ENCODE measurements at regions not wholly inside any gene's neighbourhood (a gene's known extent, or its start where the extent isn't known, plus 50 kb on each side); places are given as distances from the start of the nearest gene placed in this dataset.
"Not testable (repeated sequence)": the region's sequence is repeated elsewhere in the genome, so short reads cannot be mapped to it uniquely, and the experiment has no call there.

DNA sequence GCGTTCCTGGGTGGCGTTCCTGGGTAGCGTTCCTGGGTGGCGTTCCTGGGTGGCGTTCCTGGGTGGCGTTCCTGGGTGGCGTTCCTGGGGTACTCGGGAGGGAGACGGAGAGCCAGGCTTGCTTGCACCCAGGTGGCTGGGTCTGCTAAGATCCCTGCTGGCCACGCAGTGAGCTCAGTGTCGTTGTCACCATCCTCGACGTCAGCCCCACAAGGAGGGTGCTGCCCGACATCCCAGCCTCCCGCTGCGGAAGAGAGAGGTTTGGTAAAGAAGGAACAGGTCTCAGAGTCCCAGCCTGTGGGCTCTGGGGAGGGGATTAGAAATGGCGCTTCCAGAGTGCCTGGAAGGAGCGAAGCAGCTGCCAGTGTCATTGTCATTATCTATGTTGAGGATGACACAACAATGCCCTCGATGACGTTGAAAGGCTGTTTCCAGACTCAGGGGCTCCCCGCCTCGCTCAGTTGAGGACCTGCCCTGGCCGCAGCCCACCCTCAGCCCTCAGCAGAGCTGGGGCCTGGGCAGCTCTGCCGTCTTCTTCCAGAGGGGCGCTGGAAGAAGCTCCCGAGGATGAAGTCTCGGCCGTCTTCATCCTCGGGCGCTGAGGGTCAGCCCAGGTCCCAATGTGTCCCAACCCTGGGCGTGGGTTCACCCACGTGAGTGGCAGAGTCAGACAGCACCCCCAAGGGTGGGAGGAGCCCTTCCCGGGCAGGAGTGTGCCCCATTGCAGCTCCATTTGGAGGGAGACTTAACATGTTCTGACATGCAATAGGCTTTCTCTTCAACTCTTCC is 328.8 kb downstream of the ADGRD1 start:
- TF ChIP-seq JUND (IDR thresholded peaks at IDR 0.05; ENCODE audit: low read depth), result no peak
- in situ Hi-C loops (cut with HindIII; ENCODE audit: low pct_unique_long_range_greater_than_20kb, low sequenced_read_pairs), result no loop called here
- no peak for DNase-seq (ENCODE audit: low read depth in 1 of 2, low spot score in 1 of 2)

DNA sequence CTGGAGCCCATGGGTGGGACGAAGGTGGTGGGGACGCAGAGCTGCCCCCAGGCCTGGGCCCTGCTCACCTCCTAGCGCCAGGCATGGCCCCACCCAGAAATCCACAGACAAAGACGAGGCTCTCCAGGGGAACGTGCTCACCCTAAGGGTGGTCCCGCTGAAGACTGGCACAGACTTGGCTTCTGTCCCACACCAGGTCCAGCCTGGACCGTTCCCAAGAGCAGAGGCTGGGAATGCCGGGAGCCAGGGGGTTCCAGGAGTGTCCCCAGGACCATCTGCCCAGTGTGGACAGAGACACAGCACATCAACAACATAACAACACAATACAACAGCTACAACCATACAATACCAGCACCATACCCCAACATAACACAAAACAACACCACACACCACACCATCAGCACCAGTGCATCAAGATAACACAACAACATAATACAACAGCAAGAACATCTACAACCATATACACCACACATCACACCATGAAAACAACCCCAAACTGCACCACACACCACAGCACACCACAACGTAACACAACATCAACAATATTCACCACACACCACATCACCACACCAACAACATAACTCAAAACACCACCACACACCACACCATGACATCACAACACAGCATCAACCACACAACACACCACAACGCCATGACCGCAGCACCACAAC is 329.6 kb downstream of the ADGRD1 start:
- in situ Hi-C loops (cut with HindIII; ENCODE audit: low pct_unique_long_range_greater_than_20kb, low sequenced_read_pairs), result no loop called here
- DNase-seq (ENCODE audit: low read depth in 1 of 2, low spot score in 1 of 2), result no peak

DNA sequence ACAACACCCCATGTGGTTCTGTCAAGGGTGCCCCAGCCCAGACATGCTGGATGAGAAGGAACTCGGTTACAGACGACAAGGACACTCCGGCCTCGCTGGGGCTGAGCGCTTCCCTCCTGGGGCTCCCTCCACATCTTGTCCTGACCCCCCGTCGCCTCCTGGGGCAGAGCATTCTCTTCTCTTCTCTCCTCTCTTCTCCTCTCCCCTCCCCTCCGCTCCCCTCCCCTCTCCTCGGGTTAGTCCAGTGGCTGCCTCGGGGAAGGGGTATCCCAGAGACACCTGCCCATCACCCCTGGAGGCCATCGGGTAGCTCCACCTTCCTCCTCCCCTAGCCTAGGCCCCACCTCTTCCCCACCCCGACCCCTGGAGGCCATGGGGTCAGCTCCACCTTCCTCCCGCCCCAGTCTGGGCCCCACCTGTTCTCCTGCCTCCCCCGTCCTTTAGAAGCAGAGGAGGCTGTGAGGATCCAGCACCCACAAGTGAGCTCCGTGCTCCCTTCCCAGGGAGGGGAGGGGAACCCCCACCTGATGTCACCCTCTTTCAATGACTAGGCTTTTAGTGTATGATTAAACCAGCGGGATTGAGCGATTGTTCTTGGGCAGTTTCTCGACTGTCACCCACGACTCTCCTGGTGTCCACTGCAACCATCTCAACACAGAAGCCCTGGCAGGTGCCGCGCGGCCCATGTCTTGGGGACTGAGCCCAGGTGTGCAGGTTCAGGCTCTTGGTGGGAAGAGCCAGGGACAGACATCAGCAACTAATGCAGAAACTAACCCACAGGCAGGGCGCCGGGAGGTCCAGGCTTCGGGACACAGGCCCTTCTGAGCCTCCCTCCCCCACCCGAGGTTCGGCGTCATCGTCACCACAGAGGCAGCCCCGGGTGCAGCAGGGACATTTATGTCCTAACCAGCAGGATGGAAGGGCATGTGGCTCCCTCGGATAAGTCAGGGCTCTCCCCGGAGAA is 330.4 kb downstream of the ADGRD1 start:
- DNase-seq (ENCODE audit: low read depth in 1 of 2, low spot score in 1 of 2); in situ Hi-C loops (cut with HindIII; ENCODE audit: low pct_unique_long_range_greater_than_20kb, low sequenced_read_pairs): not testable (repeated sequence)

More for the DNA sequence above, 329.6 kb downstream of the ADGRD1 start:
- no peak for TF ChIP-seq JUND (IDR thresholded peaks at IDR 0.05; ENCODE audit: low read depth)

DNA sequence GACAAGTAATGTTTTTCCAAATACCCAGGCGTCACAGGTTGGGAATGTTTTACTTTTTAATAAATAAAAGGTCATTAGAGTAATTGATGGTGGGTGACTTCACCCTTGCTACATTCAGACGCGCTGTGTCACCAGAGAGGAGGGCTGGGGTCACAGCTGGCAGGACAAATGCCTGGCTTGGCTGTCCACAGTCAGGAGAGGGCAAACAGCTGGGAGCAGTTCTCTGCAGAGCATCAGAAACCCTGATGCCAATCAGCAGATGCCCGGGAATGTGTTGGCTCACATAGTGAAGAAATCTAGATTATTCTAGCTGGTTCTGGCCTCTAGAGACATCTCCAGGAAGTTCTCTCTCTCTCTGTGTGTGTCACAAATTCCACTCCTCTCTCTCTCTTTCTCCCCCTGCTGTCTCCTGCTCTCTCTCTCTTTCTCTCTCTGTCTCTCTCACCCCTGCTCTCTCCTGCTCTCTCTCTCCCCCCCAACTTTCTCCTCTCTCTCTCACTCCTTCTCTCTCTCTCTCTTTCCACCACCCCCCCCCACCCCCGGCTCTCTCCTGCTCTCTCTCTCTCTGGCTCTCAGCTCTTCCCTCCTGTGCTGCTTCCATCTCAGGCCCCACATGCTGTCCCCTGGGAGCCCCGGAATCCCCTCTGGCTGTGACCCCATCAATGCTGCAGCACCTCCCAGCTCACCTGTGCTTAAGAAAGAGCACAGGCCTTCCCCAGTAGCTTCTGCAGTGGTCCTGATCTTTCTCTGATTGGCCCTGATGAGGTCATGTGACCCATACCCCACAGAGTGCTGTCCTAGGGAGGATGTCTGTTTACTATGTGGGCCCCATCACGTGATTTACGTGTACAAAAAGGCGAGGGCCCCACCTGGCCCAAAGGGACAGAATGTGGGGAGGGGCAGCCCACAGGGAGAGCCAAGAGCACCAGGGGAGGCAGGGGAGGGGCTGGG is 331.5 kb downstream of the ADGRD1 start:
- in situ Hi-C loops (cut with HindIII; ENCODE audit: low pct_unique_long_range_greater_than_20kb, low sequenced_read_pairs); DNase-seq (ENCODE audit: low read depth in 1 of 2, low spot score in 1 of 2): not testable (repeated sequence)

DNA sequence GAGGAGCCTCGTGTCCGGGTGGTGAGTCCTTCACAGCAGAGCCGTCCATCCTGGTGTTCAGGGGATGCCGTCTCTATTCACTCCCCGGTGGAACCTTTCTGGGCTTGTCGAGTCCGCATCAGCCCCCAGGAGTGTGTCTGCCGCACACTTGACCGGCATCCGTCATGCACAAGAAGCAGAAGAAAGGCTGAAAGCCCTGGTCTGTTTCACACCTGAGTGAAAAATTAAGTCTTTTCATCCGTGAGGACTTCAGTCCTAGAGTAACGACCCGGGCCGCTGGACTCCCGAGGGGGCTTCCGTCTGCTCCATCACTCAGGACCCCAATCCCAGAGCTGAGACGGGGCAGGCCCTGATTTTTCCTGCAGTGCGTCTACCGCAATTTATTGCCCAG is 332.2 kb downstream of the ADGRD1 start:
- DNase-seq (ENCODE audit: low read depth in 1 of 2, low spot score in 1 of 2); in situ Hi-C loops (cut with HindIII; ENCODE audit: low pct_unique_long_range_greater_than_20kb, low sequenced_read_pairs): not testable (repeated sequence)

DNA sequence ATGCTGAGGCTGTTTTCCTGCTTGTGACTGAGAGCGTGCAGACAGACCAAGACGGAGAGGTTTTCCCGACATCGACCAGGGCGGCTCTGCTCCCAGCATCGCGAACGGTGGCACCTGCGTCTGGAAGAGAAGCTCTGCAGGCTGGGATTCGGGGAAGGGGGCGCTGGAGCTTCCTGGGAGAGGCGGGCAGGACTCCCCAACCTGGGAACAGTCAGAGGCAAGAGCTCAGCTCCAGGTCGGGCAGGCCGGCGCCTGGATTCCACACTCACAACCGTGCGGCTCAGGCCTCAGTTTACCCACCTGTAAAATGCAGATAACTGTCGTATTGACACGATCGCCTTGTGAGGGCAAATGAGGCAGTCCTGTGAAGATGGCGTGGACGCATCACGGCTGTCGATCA is 332.6 kb downstream of the ADGRD1 start:
- in situ Hi-C loops (cut with HindIII; ENCODE audit: low pct_unique_long_range_greater_than_20kb, low sequenced_read_pairs); DNase-seq (ENCODE audit: low read depth in 1 of 2, low spot score in 1 of 2): not testable (repeated sequence)

DNA sequence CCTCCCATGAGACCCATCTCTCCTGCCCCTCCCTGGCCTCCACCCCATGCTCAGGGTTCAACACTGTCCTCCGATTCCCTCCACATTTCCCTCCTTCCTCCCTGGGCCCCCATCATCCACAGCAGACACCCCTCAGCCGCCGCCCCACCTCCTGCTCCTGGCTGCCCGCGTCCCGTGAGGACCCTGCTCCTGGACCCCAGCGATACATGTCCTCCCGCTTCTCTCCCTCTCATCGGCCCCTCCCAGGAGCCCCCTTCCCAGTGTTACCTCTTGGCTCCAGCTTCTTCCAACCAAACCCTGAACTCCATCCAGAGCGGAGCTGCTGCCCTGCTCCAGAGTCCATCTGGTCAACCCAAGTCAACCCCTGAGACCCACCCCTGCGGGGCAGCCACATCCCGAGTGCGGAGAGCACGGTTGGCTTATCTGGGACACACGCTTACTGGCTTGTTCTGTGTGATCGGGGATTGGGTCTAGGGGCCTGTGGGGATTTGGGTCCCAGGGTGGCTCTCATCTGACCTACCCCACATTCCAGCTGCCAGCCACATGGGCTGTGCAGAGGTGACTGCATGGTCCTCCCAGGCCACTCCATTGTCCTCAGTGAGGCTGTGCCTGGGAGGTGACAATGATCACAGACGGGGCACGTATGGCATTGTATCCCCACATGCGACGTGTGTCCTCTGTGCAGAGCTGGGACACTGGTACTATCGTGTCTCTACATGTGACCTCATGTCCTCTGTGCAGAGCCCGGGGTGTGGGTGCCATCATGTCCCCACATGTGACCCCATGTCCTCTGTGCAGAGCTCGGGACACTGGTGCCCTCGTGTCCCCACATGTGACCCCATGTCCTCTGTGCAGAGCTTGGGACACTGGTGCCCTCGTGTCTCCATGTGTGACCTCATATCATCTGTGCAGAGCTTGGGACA is 333.6 kb downstream of the ADGRD1 start:
- TF ChIP-seq JUND (IDR thresholded peaks at IDR 0.05; ENCODE audit: low read depth), result no peak
- no peak for DNase-seq (ENCODE audit: low read depth in 1 of 2, low spot score in 1 of 2)
- in situ Hi-C loops (cut with HindIII; ENCODE audit: low pct_unique_long_range_greater_than_20kb, low sequenced_read_pairs), result no loop called here

DNA sequence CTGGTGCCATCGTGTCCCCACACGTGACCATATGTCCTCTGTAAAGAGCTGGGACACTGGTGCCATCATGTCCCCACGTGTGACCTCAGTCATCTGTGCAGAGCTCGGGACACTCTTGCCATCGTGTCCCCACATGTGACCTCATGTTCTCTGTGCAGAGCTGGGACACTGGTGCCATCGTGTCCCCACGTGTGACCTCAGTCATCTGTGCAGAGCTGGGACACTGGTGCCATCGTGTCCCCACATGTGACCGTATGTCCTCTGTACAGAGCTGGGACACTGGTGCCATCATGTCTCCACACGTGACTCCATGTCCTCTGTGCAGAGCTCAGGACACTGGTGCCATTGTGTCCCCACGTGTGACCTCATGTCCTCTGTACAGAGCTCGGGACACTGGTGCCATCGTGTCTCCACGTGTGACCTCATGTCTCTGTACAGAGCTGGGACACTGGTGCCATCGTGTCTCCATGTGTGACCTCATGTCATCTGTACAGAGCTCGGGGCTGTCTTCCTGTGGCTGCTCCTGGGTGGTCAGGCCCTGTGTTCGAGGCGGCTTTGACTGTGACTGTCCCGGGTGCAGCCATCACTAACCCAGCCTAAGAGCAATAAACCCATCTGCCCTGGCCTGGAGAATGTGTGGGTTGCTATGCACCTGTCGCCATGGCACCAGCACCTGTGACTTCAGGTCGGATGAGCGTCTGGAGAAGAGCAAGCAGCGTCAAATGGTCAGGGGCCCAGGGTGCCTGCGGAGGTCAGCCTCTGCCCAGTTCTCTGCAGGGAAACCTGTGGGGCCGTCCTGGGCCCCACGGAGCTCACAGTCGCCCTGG is 334.4 kb downstream of the ADGRD1 start:
- TF ChIP-seq JUND (IDR thresholded peaks at IDR 0.05; ENCODE audit: low read depth), result no peak
- DNase-seq (ENCODE audit: low read depth in 1 of 2, low spot score in 1 of 2), result no peak
- in situ Hi-C loops (cut with HindIII; ENCODE audit: low pct_unique_long_range_greater_than_20kb, low sequenced_read_pairs), result no loop called here

DNA sequence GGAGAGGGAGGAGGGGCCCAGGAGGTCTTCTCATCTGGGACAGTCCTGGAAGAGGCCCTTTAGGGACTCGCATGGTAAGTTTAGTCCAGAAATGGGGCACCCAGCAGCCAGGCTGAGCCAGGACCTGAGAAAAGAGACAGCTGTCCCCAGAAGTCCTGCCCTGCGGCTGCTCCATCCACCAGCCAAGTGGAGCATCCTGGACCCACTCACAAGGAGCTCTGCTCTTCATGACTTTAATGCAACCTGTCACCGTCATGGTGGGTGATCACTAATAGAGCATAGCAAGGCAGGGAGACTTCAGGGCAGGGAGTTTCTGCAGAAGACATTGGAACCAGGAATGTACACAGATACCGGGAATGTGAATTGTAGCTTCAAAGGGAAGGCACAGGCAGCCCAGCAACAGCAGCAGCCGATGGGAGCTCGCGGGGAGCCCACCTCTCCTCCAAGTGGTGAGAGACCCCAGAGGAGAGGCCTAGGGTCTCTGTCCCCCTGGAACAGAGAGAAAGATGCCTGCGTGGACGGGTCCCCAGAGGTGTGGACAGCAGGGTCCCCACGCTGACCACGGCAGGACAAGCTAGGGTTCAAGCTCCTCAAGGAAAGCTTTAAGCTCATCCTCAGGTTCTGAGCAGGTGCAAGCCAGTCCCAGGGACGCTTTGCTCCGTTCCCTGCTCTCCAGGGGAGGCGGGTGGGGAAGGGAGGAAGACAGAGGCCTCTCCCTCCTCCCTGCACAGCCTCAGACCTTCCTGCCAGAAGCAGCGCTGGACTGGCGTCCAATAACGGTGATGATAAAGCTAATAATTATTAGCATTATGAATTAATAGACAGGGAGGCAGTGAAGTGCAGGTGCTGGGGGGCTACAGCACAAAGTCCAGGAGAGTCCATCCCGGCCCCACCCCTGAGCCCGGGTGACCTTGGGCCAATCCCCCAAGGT is 335.3 kb downstream of the ADGRD1 start:
- in situ Hi-C loops (cut with HindIII; ENCODE audit: low pct_unique_long_range_greater_than_20kb, low sequenced_read_pairs); DNase-seq (ENCODE audit: low read depth in 1 of 2, low spot score in 1 of 2): not testable (repeated sequence)

DNA sequence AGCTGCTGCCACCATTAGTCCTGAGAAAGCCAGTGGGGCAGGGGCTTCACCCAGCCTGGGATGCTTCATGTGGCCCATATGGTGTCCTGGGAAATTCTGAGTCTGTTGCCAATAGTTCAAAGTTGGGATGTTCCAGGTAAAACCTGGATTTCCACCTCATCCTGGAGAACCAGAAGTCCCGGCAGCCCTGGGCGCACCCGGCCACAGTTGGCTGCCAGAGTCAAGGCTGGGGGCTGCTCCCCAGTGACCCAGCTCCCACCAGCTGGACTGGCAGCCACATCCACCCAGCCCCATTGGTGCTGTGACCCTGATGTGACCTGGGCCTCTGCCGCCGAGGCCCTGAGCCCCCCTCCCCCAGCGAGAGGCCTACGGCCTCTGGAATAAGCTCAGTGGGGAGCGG is 336.1 kb downstream of the ADGRD1 start:
- in situ Hi-C loops (cut with HindIII; ENCODE audit: low pct_unique_long_range_greater_than_20kb, low sequenced_read_pairs); DNase-seq (ENCODE audit: low read depth in 1 of 2, low spot score in 1 of 2): not testable (repeated sequence)

All from T47D (cell line).